Esophagus muscularis mucosa (tissue), 4 donors: ENCODE measurements at regions not wholly inside any gene's neighbourhood (a gene's known extent, or its start where the extent isn't known, plus 50 kb on each side); places are given as distances from the start of the nearest gene placed in this dataset.

ENCODE experiments used
- CTCF ChIP-seq, 3 experiments: fragments of 200-600 bp in 2 of 3; fragments of 450-650 bp in 1 of 3; sonication (generic) in 2 of 3; IDR thresholded peaks; one replicate each; pipeline ENCODE4 v1.5.1; 2017 to 2019; ENCODE audit warnings: antibody characterized with exemption in 3 of 3, mild to moderate bottlenecking in 2 of 3, moderate library complexity in 1 of 3
- EP300 ChIP-seq: sonication (generic); formaldehyde crosslinking; IDR thresholded peaks from one replicate; pipeline ENCODE4 v1.6.1; 2017; ENCODE audit warnings: antibody characterized with exemption
- POLR2A ChIP-seq: fragments of 450-650 bp; IDR thresholded peaks from one replicate; pipeline ENCODE4 v1.6.1; 2017; ENCODE audit warnings: antibody characterized with exemption, moderate library complexity, mild to moderate bottlenecking, low read depth

- TF ChIP-seq CTCF (IDR thresholded peaks at IDR 0.05) (no peak), POLR2A (no peak), EP300 (no peak)
These were observed 222.9 kb downstream of the RFC3 start for GRCh38 chr13:34040863-34041262.
